Muscle layer of duodenum (tissue), 2 donors: ENCODE measurements at regions not wholly inside any gene's neighbourhood (a gene's known extent, or its start where the extent isn't known, plus 50 kb on each side); places are given as distances from the start of the nearest gene placed in this dataset.
"Not testable (repeated sequence)": the region's sequence is repeated elsewhere in the genome, so short reads cannot be mapped to it uniquely, and the experiment has no call there.

Experiments used
- H3K27ac ChIP-seq: one replicate; pipeline ENCODE4 v1.7.0; 2013; ENCODE audit warnings: mild to moderate bottlenecking, low read length
- H3K27me3 ChIP-seq: one replicate; pipeline ENCODE4 v1.7.0; 2013; ENCODE audit warnings: low read depth, mild to moderate bottlenecking, control low read depth, low read length
- H3K36me3 ChIP-seq, 2 donors: one replicate each; pipeline ENCODE4 v1.7.0; 2013; ENCODE audit warnings: low read length in 2 of 2, control low read depth in 1 of 2, mild to moderate bottlenecking in 1 of 2; ENCODE audit not compliant: insufficient read depth in 2 of 2, control insufficient read depth in 1 of 2
- H3K4me1 ChIP-seq, 2 donors: one replicate each; pipeline ENCODE4 v1.7.0; 2013; ENCODE audit warnings: low read length in 2 of 2, mild to moderate bottlenecking in 2 of 2, control low read depth in 1 of 2, moderate library complexity in 1 of 2; ENCODE audit not compliant: insufficient read depth in 2 of 2, control insufficient read depth in 1 of 2
- H3K4me3 ChIP-seq, 2 donors: one replicate each; pipeline ENCODE4 v1.7.0; 2013; ENCODE audit warnings: low read length in 2 of 2, low read depth in 1 of 2, mild to moderate bottlenecking in 1 of 2
- H3K9me3 ChIP-seq, 2 donors: one replicate each; pipeline ENCODE4 v1.7.0; 2013; ENCODE audit warnings: low read length in 2 of 2, control low read depth in 1 of 2, mild to moderate bottlenecking in 1 of 2; ENCODE audit not compliant: control insufficient read depth in 1 of 2
- donor health status: healthy.

- no peaks in the 10 kb centered on the region for H3K4me1 ChIP-seq
- H3K4me3 ChIP-seq: no peak overlapping the region
- no peak overlapping the region for H3K27ac ChIP-seq
- H3K36me3 ChIP-seq: no peaks in the 10 kb centered on the region
- H3K9me3 ChIP-seq: peaks cover 0 to 4% of the 10 kb centered on the region in 2 donors
- H3K27me3 ChIP-seq: no peaks in the 10 kb centered on the region
Measured at GRCh38 chr2:239649309-239649708, 248.5 kb upstream of the HDAC4 start.

- no peak overlapping the region for H3K27ac ChIP-seq
Measured at GRCh38 chr2:239648607-239649006, 247.8 kb upstream of the HDAC4 start.

GRCh38 chr2:239647052-239647819 lies 246.4 kb upstream of the HDAC4 start:
- no peak overlapping the region for H3K4me3 ChIP-seq
- H3K27me3 ChIP-seq: no peaks in the 10 kb centered on the region
- no peaks in the 10 kb centered on the region for H3K36me3 ChIP-seq
- no peaks in the 10 kb centered on the region for H3K4me1 ChIP-seq
- H3K9me3 ChIP-seq: peaks cover 0 to 4% of the 10 kb centered on the region in 2 donors
- no peak overlapping the region for H3K27ac ChIP-seq

More at GRCh38 chr2:239648607-239649006, 247.8 kb upstream of the HDAC4 start:
- no peaks in the 10 kb centered on the region for H3K36me3 ChIP-seq
- no peak overlapping the region for H3K4me3 ChIP-seq
- no peaks in the 10 kb centered on the region for H3K4me1 ChIP-seq
- no peaks in the 10 kb centered on the region for H3K27me3 ChIP-seq
- peaks cover 0 to 4% of the 10 kb centered on the region in 2 donors for H3K9me3 ChIP-seq

GRCh38 chr2:239646184-239646583 lies 245.4 kb upstream of the HDAC4 start:
- H3K36me3 ChIP-seq: no peaks in the 10 kb centered on the region
- H3K27me3 ChIP-seq: no peaks in the 10 kb centered on the region
- H3K4me3 ChIP-seq: no peak overlapping the region
- peaks cover 0 to 4% of the 10 kb centered on the region in 2 donors for H3K9me3 ChIP-seq
- H3K27ac ChIP-seq: no peak overlapping the region
- H3K4me1 ChIP-seq: no peaks in the 10 kb centered on the region

- not testable (repeated sequence) for H3K27ac ChIP-seq, H3K4me1 ChIP-seq, H3K27me3 ChIP-seq, H3K4me3 ChIP-seq, H3K36me3 ChIP-seq, H3K9me3 ChIP-seq
Measured at GRCh38 chr2:239644594-239644993, 243.8 kb upstream of the HDAC4 start.

GRCh38 chr2:239644011-239644410 lies 243.2 kb upstream of the HDAC4 start:
- H3K9me3 ChIP-seq: no peaks in the 10 kb centered on the region
- H3K4me3 ChIP-seq: no peak overlapping the region
- no peaks in the 10 kb centered on the region for H3K4me1 ChIP-seq
- H3K36me3 ChIP-seq: no peaks in the 10 kb centered on the region
- H3K27me3 ChIP-seq: no peaks in the 10 kb centered on the region
- no peak overlapping the region for H3K27ac ChIP-seq

- H3K27me3 ChIP-seq: no peaks in the 10 kb centered on the region
- H3K4me3 ChIP-seq: no peak overlapping the region
- H3K36me3 ChIP-seq: no peaks in the 10 kb centered on the region
- no peak overlapping the region for H3K27ac ChIP-seq
- H3K4me1 ChIP-seq: no peaks in the 10 kb centered on the region
- H3K9me3 ChIP-seq: no peaks in the 10 kb centered on the region
Measured at GRCh38 chr2:239642406-239643004, 241.7 kb upstream of the HDAC4 start.

GRCh38 chr2:239641904-239642303 lies 241.1 kb upstream of the HDAC4 start:
- H3K4me1 ChIP-seq, H3K4me3 ChIP-seq, H3K36me3 ChIP-seq, H3K27ac ChIP-seq, H3K27me3 ChIP-seq, H3K9me3 ChIP-seq: not testable (repeated sequence)

GRCh38 chr2:239640676-239641578 lies 240.1 kb upstream of the HDAC4 start:
- H3K27me3 ChIP-seq: no peaks in the 10 kb centered on the region
- no peak overlapping the region for H3K27ac ChIP-seq
- no peak overlapping the region for H3K4me3 ChIP-seq
- H3K36me3 ChIP-seq: no peaks in the 10 kb centered on the region
- H3K4me1 ChIP-seq: no peaks in the 10 kb centered on the region
- peaks cover 4 to 5% of the 10 kb centered on the region in 2 donors for H3K9me3 ChIP-seq

- no peak overlapping the region for H3K27ac ChIP-seq
- no peaks in the 10 kb centered on the region for H3K27me3 ChIP-seq
- no peaks in the 10 kb centered on the region for H3K36me3 ChIP-seq
- H3K4me3 ChIP-seq: no peak overlapping the region
- H3K9me3 ChIP-seq: peaks cover 4 to 9% of the 10 kb centered on the region in 2 donors
- no peaks in the 10 kb centered on the region for H3K4me1 ChIP-seq
Measured at GRCh38 chr2:239640210-239640609, 239.4 kb upstream of the HDAC4 start.

GRCh38 chr2:239639421-239640185 lies 238.8 kb upstream of the HDAC4 start:
- H3K27me3 ChIP-seq: no peaks in the 10 kb centered on the region
- no peak overlapping the region for H3K4me3 ChIP-seq
- no peaks in the 10 kb centered on the region for H3K4me1 ChIP-seq
- H3K36me3 ChIP-seq: no peaks in the 10 kb centered on the region
- H3K9me3 ChIP-seq: peaks cover 4 to 9% of the 10 kb centered on the region in 2 donors
- H3K27ac ChIP-seq: no peak overlapping the region
